SK-N-MC (cell line): ENCODE measurements at regions not wholly inside any gene's neighbourhood (a gene's known extent, or its start where the extent isn't known, plus 50 kb on each side); places are given as distances from the start of the nearest gene placed in this dataset.
A peak's percentile ranks its signal among the peaks of the same experiment; 100 is the strongest.
"Not testable (repeated sequence)": the region's sequence is repeated elsewhere in the genome, so short reads cannot be mapped to it uniquely, and the experiment has no call there.

Experiments
- DNase-seq: peaks from one replicate; pipeline ENCODE4 v3.0.0-alpha.2; 2011; ENCODE audit warnings: low read depth, low spot score
- H3K27ac ChIP-seq: fragments of 200-600 bp; sonication (generic); 2 replicates; pipeline ENCODE4 v1.5.1; 2016; ENCODE audit warnings: mixed run types
- H3K36me3 ChIP-seq: fragments of 200-600 bp; sonication (generic); 2 replicates; pipeline ENCODE4 v1.6.1; 2017; ENCODE audit warnings: antibody characterized with exemption, low read length, mixed read lengths; ENCODE audit not compliant: insufficient read depth
- H3K4me3 ChIP-seq: fragments of 200-600 bp; sonication (generic); 2 replicates; pipeline ENCODE4 v1.5.1; 2016
- H3K9ac ChIP-seq: fragments of 200-600 bp; sonication (generic); 2 replicates; pipeline ENCODE4 v1.8.0; 2017; ENCODE audit warnings: mixed run types, mixed read lengths; ENCODE audit not compliant: insufficient read length
- H3K9me3 ChIP-seq: fragments of 200-600 bp; sonication (generic); 2 replicates; pipeline ENCODE4 v1.6.1; 2017; ENCODE audit warnings: low read depth, mild to moderate bottlenecking, antibody characterized with exemption, low read length, moderate library complexity, mixed read lengths
- EZH2 ChIP-seq: fragments of 200-600 bp; sonication (generic); IDR thresholded peaks from one replicate; pipeline ENCODE4 v1.6.1; 2017; ENCODE audit warnings: antibody characterized with exemption
- FOXP2 ChIP-seq: optimal IDR thresholded peaks from 2 replicates; pipeline ENCODE3; 2011; ENCODE audit warnings: mild to moderate bottlenecking, moderate library complexity; ENCODE audit not compliant: insufficient read depth; ENCODE audit errors: extremely low read length, control extremely low read depth
- POLR2AphosphoS5 ChIP-seq: IDR thresholded peaks from 2 replicates; pipeline ENCODE4 v1.6.1; 2012; ENCODE audit warnings: mild to moderate bottlenecking, low read depth, low read length, borderline replicate concordance

DNA sequence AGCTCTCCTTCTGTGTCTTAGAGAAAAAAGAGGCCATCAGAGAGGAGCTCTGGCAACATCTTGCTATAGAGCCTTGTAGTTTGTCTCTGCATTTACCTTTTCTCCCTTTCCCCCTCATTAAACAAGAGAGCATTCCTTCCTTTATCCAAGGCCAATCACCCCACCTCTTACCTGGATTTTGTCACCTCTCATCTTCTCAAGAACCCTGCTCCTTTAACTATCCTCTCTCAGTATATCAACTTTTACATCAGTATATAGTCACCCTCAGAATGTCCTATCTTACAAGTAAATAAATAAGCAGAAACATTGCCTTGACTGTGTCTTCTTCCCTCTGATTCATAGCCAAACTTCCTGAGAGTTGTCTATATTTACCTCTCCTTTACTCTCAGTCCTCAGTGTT is 105.0 kb upstream of the SLC38A2 start:
- no peak for DNase-seq
- H3K27ac ChIP-seq: no peak overlapping the region
- H3K9me3 ChIP-seq: no peaks in the 10 kb centered on the region
- H3K9ac ChIP-seq: no peak overlapping the region
- H3K4me3 ChIP-seq: no peak overlapping the region
- no peaks in the 10 kb centered on the region for H3K36me3 ChIP-seq
- TF ChIP-seq FOXP2 (no peak), EZH2 (no peak), POLR2AphosphoS5 (no peak)

GRCh38 chr12:46475972-46476645 is 103.5 kb upstream of the SLC38A2 start:
- no peak for DNase-seq
- no peak for TF ChIP-seq EZH2
- no peak for TF ChIP-seq FOXP2
- TF ChIP-seq POLR2AphosphoS5: no peak
- no peak overlapping the region for H3K9ac ChIP-seq

GRCh38 chr12:46474385-46474784 is 101.8 kb upstream of the SLC38A2 start:
- H3K4me3 ChIP-seq, H3K36me3 ChIP-seq, H3K9ac ChIP-seq, DNase-seq, H3K9me3 ChIP-seq: not testable (repeated sequence)
- peak overlapping the region; percentile 94 for H3K27ac ChIP-seq

More at GRCh38 chr12:46475972-46476645, 103.5 kb upstream of the SLC38A2 start:
- Histone ChIP-seq H3K9me3 (no peaks in the 10 kb centered on the region), H3K27ac (no peak overlapping the region), H3K36me3 (no peaks in the 10 kb centered on the region), H3K4me3 (no peak overlapping the region)

DNA sequence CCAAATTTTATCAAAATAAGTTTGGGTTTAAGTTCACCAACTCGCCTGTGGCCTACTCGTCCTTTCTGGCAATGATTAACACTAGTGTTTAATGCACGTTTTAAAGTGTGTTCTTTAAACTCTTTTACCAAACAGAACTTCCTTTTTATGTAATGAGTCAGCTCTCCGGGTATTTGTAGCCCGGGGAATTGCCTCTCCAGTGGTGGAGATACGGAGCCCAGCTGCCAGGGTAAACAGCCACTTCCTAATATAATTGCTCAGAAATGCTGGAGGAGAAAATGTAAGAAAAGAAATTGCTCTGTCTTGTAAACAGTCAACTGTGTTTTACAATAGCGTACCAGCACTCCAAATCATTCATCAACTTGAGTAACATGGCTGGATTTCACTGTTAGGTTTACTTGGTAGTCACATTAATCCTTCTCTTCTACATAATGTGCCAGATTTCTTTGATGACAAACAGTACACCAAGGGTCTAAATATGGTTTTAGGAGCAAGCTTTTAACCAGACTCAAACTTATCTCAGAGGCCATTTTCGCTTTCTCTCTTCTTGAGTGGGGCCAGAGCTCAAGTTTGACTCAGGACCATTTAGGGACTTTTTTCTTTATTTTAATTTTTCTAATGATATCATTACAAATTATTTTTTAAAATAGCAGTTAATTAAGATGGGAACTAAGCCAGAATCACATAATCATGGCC is 101.2 kb upstream of the SLC38A2 start:
- peak; percentile 54; the same call in 1 of the 2 replicates for TF ChIP-seq POLR2AphosphoS5
- no peak for TF ChIP-seq EZH2
- peak; percentile 98 for TF ChIP-seq FOXP2
- Histone ChIP-seq H3K9me3 (no peaks in the 10 kb centered on the region), H3K9ac (peak overlapping the region; percentile 35), H3K36me3 (no peaks in the 10 kb centered on the region), H3K27ac (peak overlapping the region; percentile 94), H3K4me3 (peak overlapping the region; percentile 54)
- DNase-seq: peak; percentile 86

GRCh38 chr12:46472893-46473633 is 100.5 kb upstream of the SLC38A2 start:
- Histone ChIP-seq H3K9me3 (no peaks in the 10 kb centered on the region), H3K4me3 (peak overlapping the region; percentile 54), H3K27ac (peak overlapping the region; percentile 94), H3K9ac (peak overlapping the region; percentile 35), H3K36me3 (no peaks in the 10 kb centered on the region)
- DNase-seq: no peak
- TF ChIP-seq EZH2: no peak
- TF ChIP-seq FOXP2: no peak
- TF ChIP-seq POLR2AphosphoS5: no peak

- TF ChIP-seq FOXP2 (no peak), POLR2AphosphoS5 (no peak), EZH2 (no peak)
- Histone ChIP-seq H3K9ac (no peak overlapping the region), H3K9me3 (no peaks in the 10 kb centered on the region), H3K36me3 (no peaks in the 10 kb centered on the region), H3K27ac (peak overlapping the region; percentile 94; the same call in 1 of the 2 replicates), H3K4me3 (no peak overlapping the region)
- DNase-seq: no peak
Measured at GRCh38 chr12:46472144-46472705, 99.7 kb upstream of the SLC38A2 start.

- no peaks in the 10 kb centered on the region for H3K9me3 ChIP-seq
- DNase-seq: no peak
- no peak overlapping the region for H3K27ac ChIP-seq
- H3K4me3 ChIP-seq: no peak overlapping the region
- H3K9ac ChIP-seq: no peak overlapping the region
- no peak for TF ChIP-seq EZH2
- no peak for TF ChIP-seq POLR2AphosphoS5
- TF ChIP-seq FOXP2: no peak
- H3K36me3 ChIP-seq: no peaks in the 10 kb centered on the region
Measured at GRCh38 chr12:46471404-46471803, 98.8 kb upstream of the SLC38A2 start.

DNA sequence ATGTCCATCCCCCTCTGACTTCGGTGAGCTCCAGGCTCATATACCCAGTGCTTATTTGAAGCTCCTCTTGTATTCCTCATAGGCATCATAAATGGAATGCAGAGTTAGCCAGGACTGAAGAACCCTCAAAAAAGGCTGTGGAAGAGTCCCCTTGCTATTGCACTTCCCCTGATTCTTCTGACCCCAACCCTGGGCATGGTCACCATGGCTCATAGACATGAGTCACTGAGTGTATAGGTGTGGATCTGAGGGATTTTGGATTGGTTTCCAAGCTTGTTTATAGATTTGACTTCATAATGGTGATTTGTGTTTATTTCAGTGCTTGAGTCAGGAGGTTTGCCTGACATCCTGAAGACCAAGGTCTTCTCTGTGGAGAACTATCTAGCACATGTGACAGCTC is 98.4 kb upstream of the SLC38A2 start:
- no peak for DNase-seq
- Histone ChIP-seq H3K9ac (no peak overlapping the region), H3K9me3 (no peaks in the 10 kb centered on the region), H3K27ac (no peak overlapping the region), H3K36me3 (no peaks in the 10 kb centered on the region), H3K4me3 (no peak overlapping the region)
- TF ChIP-seq POLR2AphosphoS5: no peak
- no peak for TF ChIP-seq EZH2
